ENCODE measurements at regions not wholly inside any gene's neighbourhood (a gene's known extent, or its start where the extent isn't known, plus 50 kb on each side); places are given as distances from the start of the nearest gene placed in this dataset.

DNA sequence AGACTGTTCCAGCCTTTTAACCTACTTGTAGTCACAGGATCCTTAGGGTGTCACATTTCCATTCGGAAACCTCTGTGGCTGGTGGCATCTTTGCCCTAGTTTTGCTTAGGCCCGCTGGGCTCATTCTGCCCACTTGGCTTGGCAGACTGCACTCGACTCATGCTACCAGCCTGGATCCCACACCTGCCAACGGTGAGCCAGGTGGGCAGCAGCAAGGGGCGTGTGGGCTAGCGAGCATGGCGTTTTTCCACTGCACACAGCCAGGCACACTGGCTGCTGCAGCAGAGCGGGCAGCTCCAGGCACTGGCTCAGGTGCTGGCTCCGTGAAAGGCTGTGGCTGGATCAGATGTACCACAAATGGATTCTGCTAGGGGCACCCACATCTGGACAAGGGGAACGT is 838.2 kb downstream of the SLITRK6 start:
- Mint-ChIP-seq H3K4me3 (no peak overlapping the region), H3K27ac (no peak overlapping the region), H3K27me3 (no peaks in the 10 kb centered on the region), H3K4me1 (no peaks in the 10 kb centered on the region), H3K36me3 (no peaks in the 10 kb centered on the region), H3K9me3 (no peaks in the 10 kb centered on the region)
- ATAC-seq: no peak

DNA sequence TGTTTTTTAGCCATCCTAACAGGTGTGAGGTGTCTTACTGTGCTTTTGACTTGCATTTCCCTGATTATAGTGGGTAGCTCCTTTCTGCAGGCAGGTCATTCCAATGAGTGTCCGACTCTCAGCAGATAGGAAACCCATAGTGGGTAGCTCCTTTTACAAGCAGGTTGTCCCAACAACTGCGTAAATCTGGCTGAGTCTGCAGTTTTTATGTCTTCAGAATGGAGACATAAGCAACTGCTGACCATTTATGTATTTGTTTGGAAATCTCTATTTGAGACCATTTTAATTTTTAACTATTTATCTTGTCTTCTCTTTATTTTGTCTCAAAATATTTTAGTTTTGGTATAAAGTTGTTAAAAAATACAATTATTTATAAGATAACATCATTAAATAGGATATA is 839.4 kb downstream of the SLITRK6 start:
- Mint-ChIP-seq H3K4me3 (no peak overlapping the region), H3K27me3 (no peaks in the 10 kb centered on the region), H3K9me3 (no peaks in the 10 kb centered on the region), H3K4me1 (no peaks in the 10 kb centered on the region), H3K27ac (no peak overlapping the region), H3K36me3 (no peaks in the 10 kb centered on the region)
- no peak for ATAC-seq

DNA sequence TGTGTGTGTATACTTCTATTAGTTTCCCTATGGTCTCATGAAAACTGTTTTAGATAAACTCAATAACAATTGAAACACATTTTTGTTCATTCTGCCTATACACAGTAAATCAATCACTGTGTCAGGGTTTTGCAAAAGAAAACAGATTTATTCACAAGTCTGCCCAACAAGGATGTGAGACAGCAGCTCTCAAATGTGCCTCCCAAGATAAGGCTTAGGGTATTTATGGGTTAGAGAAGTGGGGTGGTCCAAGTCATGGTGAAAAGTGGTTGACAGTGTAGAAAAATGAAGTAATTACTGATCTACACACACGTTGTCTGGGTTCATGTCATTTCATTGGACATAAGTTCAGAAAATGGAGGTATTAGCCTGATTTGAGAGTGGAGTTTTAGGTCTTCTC is 844.6 kb downstream of the SLITRK6 start:
- peaks cover 8% of the 10 kb centered on the region for H3K9me3 Mint-ChIP-seq
- no peaks in the 10 kb centered on the region for H3K27me3 Mint-ChIP-seq
- no peak for ATAC-seq
- no peaks in the 10 kb centered on the region for H3K4me1 Mint-ChIP-seq
- no peaks in the 10 kb centered on the region for H3K36me3 Mint-ChIP-seq
- no peak overlapping the region for H3K4me3 Mint-ChIP-seq
- H3K27ac Mint-ChIP-seq: no peak overlapping the region

DNA sequence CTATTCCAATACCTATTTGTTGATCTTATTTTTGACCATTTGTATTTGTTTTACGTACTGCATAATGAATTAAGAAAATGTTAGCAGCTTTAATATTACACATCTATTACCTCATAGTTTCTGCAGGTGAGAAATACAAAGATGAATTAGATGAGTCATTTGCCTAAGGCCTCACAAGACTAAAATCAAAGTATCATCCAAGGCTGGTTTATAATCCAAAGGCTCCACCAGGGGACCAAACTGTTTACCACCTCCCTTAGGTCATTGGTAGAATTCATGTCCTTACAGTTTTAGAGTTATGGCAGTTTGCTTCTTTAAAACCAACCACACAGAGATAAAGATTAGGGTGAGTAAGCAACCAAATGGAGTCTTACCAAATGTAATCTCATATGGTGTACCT is 848.1 kb downstream of the SLITRK6 start:
- H3K9me3 Mint-ChIP-seq: peaks cover 12% of the 10 kb centered on the region
- H3K27me3 Mint-ChIP-seq: no peaks in the 10 kb centered on the region
- no peaks in the 10 kb centered on the region for H3K36me3 Mint-ChIP-seq
- H3K4me3 Mint-ChIP-seq: no peak overlapping the region
- ATAC-seq: no peak
- H3K4me1 Mint-ChIP-seq: no peaks in the 10 kb centered on the region
- H3K27ac Mint-ChIP-seq: no peak overlapping the region

DNA sequence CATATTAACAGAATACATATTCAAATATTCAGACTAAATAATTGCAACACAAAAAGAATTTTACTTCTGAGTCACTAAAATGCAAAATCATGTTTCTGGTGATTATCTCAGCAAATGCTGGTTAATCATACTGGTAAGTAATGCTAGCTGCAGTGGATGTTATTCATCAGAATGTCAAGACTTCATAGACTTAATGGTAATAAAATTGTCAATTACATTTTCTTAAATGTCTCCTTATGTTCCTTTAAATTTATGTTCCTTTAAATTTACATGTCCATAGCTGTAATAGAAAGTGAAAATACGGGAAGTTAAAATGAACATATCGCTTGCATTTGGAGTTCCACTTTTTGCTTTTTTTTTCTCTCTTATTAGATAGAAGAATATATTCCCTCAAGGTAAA is 853.0 kb downstream of the SLITRK6 start:
- Mint-ChIP-seq H3K4me3 (no peak overlapping the region), H3K4me1 (no peaks in the 10 kb centered on the region), H3K27ac (no peak overlapping the region), H3K27me3 (no peaks in the 10 kb centered on the region), H3K9me3 (peaks cover 9% of the 10 kb centered on the region), H3K36me3 (no peaks in the 10 kb centered on the region)
- ATAC-seq: no peak

DNA sequence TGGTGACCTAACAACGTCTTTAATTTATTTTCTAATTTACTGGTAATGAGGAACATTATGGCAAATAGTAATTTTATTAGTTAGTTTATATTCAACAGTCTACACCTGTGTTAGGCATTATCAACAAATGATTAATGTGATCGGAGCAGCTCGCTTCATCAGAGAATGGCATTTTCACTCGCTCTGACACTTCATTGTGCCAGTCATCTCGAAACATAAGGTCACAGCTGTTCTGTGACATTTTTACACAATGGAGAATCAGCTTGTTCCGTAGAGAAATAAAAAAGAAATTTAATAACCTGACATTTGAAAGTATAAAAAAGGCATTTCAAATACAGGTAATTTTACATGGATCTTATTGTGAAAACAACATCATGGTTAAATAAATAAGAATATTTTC is 858.4 kb downstream of the SLITRK6 start:
- no peak overlapping the region for H3K27ac Mint-ChIP-seq
- no peaks in the 10 kb centered on the region for H3K36me3 Mint-ChIP-seq
- no peaks in the 10 kb centered on the region for H3K4me1 Mint-ChIP-seq
- no peaks in the 10 kb centered on the region for H3K27me3 Mint-ChIP-seq
- no peak for ATAC-seq
- H3K9me3 Mint-ChIP-seq: no peaks in the 10 kb centered on the region
- no peak overlapping the region for H3K4me3 Mint-ChIP-seq

DNA sequence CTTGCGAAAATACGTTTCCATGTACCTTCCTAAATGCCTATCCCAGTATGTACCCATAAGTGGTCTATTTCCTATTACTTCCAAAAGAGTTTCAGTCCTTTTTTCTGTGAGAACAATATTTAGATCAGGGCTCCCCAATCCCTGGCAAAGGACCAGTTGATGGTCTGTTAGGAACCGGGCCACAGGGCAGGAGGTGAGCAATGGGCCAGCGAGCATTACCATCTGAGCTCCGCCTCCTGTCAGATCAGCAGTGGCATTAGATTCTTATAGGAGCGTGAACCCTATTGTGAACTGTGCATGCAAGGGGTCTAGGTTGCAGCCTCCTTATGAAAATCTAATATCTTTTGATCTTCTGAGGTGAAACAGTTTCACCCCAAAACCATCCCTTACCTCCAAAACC is 859.1 kb downstream of the SLITRK6 start:
- Mint-ChIP-seq H3K4me1 (no peaks in the 10 kb centered on the region), H3K36me3 (no peaks in the 10 kb centered on the region), H3K4me3 (no peak overlapping the region), H3K27me3 (no peaks in the 10 kb centered on the region), H3K27ac (no peak overlapping the region), H3K9me3 (no peaks in the 10 kb centered on the region)
- ATAC-seq: no peak

DNA sequence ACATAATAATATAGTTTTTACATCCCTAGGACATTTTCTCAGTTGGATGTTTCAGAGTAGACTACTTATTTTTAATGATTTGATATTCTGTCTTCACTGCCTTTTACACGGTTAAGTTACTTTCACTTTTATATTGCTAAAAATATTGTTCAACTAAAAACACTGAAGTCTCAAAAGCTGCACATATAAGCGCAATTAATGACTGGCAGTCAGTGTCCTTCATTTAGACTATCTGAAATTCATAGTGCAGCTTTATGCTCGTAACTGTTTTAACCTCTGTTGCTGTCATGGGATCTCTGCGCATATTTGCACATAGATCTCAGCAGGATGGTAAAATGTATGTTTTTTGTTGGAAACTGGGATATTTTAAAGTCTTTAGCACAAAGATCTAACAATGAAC is 864.3 kb downstream of the SLITRK6 start:
- H3K36me3 Mint-ChIP-seq: no peaks in the 10 kb centered on the region
- H3K4me3 Mint-ChIP-seq: peak overlapping the region; percentile 23
- no peaks in the 10 kb centered on the region for H3K27me3 Mint-ChIP-seq
- H3K27ac Mint-ChIP-seq: no peak overlapping the region
- H3K9me3 Mint-ChIP-seq: no peaks in the 10 kb centered on the region
- no peaks in the 10 kb centered on the region for H3K4me1 Mint-ChIP-seq
- ATAC-seq: no peak

DNA sequence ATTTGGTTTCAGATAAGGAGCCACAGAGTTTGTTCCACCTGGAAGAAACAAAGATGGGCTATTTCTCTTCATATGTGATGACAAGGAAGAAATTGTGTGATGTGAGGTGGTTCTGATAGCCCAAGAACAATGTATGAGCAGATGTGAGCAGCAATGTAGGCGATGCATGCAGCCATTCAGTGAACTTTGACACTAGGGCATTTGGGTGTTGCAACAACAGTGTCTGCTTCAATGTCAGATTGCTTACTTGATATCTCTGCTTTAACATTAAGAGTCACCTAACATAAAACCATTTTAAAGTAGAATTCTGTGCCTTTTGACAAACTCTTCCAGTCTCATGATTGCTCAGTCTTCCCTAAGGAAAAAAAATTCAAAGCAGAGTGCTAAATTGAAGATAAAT is 865.4 kb downstream of the SLITRK6 start:
- H3K4me1 Mint-ChIP-seq: no peaks in the 10 kb centered on the region
- ATAC-seq: no peak
- H3K9me3 Mint-ChIP-seq: peaks cover 4% of the 10 kb centered on the region
- no peaks in the 10 kb centered on the region for H3K27me3 Mint-ChIP-seq
- H3K4me3 Mint-ChIP-seq: no peak overlapping the region
- H3K36me3 Mint-ChIP-seq: no peaks in the 10 kb centered on the region
- no peak overlapping the region for H3K27ac Mint-ChIP-seq

DNA sequence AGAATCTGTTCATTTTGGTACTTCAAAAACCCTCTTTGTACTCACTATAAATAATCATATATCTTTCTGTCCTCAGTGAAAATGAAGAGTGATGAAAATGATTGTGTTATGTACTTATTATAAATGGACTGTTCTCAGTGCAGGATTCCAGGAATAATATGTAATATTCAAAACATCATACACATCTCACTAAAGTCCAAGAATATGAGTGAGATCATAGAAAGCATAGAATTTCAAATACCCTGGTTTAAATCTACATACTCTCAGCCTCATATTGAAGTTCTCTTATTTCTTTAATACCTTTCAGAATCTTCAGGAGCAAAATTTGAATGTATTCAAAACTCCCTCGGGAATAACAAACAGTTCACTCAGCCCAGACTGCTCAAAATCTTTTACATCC is 868.0 kb downstream of the SLITRK6 start:
- no peak overlapping the region for H3K4me3 Mint-ChIP-seq
- no peak overlapping the region for H3K27ac Mint-ChIP-seq
- H3K9me3 Mint-ChIP-seq: peaks cover 4% of the 10 kb centered on the region
- no peaks in the 10 kb centered on the region for H3K4me1 Mint-ChIP-seq
- no peaks in the 10 kb centered on the region for H3K27me3 Mint-ChIP-seq
- ATAC-seq: no peak
- no peaks in the 10 kb centered on the region for H3K36me3 Mint-ChIP-seq

DNA sequence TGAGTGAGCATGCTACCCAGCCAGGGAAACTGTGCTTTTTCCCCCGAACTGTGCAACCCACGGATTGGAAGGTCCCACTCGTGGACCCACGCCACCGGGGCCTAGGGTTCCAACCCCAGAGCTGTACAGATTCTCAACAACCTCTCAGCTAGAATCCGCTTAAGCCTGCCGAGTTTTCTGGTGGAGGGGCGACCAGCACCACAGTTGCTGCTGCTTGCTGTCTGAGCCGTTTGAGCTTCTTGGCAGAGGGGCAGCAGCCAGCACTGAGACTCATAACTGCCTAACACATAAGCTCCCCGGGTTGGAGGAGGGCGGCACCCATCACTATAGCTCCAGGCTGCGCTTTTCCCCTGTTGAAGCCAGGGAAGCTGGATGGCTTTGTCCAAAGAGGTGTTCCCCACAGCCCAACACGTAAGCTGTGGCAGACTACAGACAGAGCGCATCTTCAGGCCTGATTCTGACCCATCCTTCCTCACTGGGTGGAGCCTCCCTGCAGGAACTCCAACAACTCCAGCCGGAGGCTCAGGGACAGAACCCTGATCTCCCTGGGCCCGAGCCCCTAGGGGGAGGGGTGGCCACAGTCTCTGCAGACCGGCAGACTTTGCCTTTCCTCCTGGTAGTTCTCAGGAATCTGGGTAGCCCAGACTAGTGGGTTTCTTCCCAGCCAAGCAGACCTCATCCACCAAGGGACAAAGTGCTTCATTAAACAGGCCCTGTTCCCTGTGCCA is 871.6 kb downstream of the SLITRK6 start:
- ATAC-seq: no peak
- Mint-ChIP-seq H3K4me3 (no peak overlapping the region), H3K4me1 (no peaks in the 10 kb centered on the region), H3K9me3 (peaks cover 4% of the 10 kb centered on the region), H3K27me3 (no peaks in the 10 kb centered on the region), H3K27ac (no peak overlapping the region), H3K36me3 (no peaks in the 10 kb centered on the region)

DNA sequence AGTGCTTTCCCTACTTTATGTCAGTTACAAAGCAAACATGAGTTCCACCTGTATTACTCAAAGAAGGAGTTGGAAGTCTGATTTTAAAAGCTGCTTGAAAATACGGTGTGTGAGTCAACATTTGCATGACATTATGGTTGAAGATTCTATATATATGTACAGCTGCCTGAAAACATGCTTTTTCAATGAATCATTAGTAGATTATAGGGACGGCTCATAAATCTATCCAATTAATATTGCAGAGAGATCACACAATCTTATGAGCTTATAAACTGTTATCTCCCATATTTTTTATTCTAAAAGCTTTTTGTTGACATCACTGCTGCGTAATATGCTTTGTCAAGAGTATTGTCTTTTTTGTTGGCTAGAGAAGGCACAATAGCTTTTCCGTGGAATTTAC is 873.8 kb downstream of the SLITRK6 start:
- no peak overlapping the region for H3K27ac Mint-ChIP-seq
- ATAC-seq: no peak
- no peaks in the 10 kb centered on the region for H3K4me1 Mint-ChIP-seq
- no peak overlapping the region for H3K4me3 Mint-ChIP-seq
- H3K36me3 Mint-ChIP-seq: no peaks in the 10 kb centered on the region
- H3K27me3 Mint-ChIP-seq: no peaks in the 10 kb centered on the region
- H3K9me3 Mint-ChIP-seq: peaks cover 4% of the 10 kb centered on the region

DNA sequence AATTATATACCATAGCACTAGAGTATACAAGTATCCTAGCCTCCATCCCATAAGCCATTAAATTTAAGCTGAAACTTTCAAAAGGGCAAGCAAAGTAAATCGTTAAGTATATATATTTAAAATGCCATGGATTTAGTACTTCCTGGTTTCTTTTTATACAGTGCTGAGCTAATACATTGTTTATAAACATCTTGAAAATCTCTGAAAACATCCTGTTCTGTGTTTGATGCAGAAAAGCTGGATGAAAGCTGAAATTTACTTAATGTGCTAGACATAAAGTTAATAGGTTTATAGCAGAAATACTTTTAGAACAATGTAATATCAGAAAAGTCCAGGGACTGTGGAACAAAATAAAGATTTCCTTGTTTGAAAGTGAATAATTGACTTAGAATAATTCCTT is 875.4 kb downstream of the SLITRK6 start:
- H3K4me3 Mint-ChIP-seq: no peak overlapping the region
- no peaks in the 10 kb centered on the region for H3K4me1 Mint-ChIP-seq

DNA sequence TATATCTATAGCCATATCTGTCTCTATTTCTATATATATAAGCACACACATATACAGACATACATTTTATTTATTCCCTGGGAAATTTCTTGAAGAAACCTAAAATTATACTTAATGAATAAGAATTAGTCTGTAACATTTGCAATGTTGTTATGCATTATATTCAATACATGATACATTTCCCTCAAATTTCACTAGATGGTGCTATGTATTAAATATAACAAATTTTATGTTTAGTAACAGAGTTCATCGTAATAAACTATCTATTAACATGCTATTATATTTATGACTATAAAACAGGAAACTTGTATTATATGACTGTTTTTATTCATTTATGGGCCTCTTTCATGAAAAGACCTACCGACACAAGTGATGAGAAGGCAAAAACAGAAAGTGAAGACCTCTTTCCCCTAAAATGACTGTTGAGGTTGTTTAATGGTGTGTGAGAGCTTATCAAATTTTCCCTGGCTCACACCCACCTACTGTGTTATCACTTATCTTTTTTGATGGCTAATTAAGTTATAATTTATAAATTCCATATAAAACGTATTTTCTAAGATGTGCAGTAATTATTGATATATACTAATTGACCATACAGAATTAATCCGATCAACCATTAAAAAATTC is 881.9 kb downstream of the SLITRK6 start:
- Mint-ChIP-seq H3K36me3 (no peaks in the 10 kb centered on the region), H3K4me1 (no peaks in the 10 kb centered on the region), H3K27me3 (no peaks in the 10 kb centered on the region), H3K27ac (no peak overlapping the region), H3K4me3 (no peak overlapping the region), H3K9me3 (no peaks in the 10 kb centered on the region)
- ATAC-seq: no peak

More for the DNA sequence above, 875.4 kb downstream of the SLITRK6 start:
- Mint-ChIP-seq H3K27ac (no peak overlapping the region), H3K9me3 (no peaks in the 10 kb centered on the region), H3K36me3 (no peaks in the 10 kb centered on the region), H3K27me3 (no peaks in the 10 kb centered on the region)
- no peak for ATAC-seq

DNA sequence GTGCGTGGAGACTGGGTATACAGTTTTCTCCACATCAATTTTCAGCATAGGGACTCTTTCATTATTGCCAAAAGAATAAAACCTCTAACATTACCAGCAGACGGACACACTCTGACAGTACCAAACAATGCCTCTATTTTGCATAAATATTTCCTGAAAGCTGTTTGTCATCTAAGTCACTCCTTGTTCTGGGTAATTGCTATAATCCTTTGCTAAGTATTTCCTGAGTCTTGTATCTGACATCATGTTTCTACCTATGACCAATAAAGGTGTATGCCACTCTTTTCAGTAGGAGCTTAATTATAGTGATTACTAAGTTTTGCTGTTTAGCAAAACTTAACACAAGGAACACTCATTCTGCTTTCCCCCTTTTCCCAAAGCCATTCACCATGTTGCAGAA is 886.5 kb downstream of the SLITRK6 start:
- Mint-ChIP-seq H3K4me1 (no peaks in the 10 kb centered on the region), H3K27me3 (no peaks in the 10 kb centered on the region), H3K27ac (no peak overlapping the region), H3K4me3 (no peak overlapping the region), H3K36me3 (no peaks in the 10 kb centered on the region), H3K9me3 (peaks cover 2% of the 10 kb centered on the region)
- no peak for ATAC-seq

DNA sequence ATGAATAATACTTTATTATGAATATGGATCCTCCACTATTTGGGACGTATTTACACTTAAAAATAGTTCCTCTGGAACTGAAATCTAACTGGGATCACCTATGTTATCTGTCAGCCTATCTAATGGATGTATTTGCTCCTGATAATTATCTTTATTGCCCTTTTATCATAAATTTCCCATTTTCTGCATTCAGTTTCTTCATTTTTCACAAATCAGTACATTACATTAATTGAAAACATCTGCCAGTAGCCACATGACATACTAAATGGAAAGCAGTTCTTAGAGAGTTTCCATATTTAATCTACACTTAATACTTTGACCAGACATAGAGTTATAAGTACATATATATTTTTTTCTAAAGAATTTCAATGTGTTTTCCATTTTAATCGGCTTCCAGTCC is 888.8 kb downstream of the SLITRK6 start:
- Mint-ChIP-seq H3K36me3 (no peaks in the 10 kb centered on the region), H3K27ac (no peak overlapping the region), H3K9me3 (peaks cover 2% of the 10 kb centered on the region), H3K27me3 (no peaks in the 10 kb centered on the region), H3K4me3 (no peak overlapping the region), H3K4me1 (no peaks in the 10 kb centered on the region)
- no peak for ATAC-seq

Data from stimulated activated memory B cell treated with anti-CD40 and anti-IgM and Interleukin-4, amounts not matched to agents 10 μg/mL and 1 μg/mL and 100 μg/mL, for 72 hours (primary cell).